Activated CD8-positive, alpha-beta T cell treated with anti-CD3 and anti-CD28 coated beads, Interleukin-2, amount 10 ng/mL, durations not matched to agents 7 days and 5 days (primary cell): ENCODE measurements at regions not wholly inside any gene's neighbourhood (a gene's known extent, or its start where the extent isn't known, plus 50 kb on each side); places are given as distances from the start of the nearest gene placed in this dataset.
A peak's percentile ranks its signal among the peaks of the same experiment; 100 is the strongest.
"Not testable (repeated sequence)": the region's sequence is repeated elsewhere in the genome, so short reads cannot be mapped to it uniquely, and the experiment has no call there.

Experiments
- ATAC-seq: fragments of 150-1000 bp; cut with Tn5 transposase; one replicate; pipeline ENCODE4 v1.10.0; 2021; ENCODE audit warnings: moderate library complexity
- CTCF ChIA-PET: fragments of 350-600 bp; sonication (Branson Sonifier 250); formaldehyde crosslinking; loops from one replicate; lab custom pipeline; 2021; ENCODE audit warnings: antibody characterized with exemption; lab: Charles Lee
- POLR2A ChIA-PET: fragments of 350-600 bp; sonication (Branson Sonifier 250); formaldehyde crosslinking; loops from one replicate; lab custom pipeline; 2021; ENCODE audit warnings: antibody characterized with exemption; lab: Charles Lee
- DNase-seq: peaks from one replicate; pipeline ENCODE4 v3.0.0-alpha.2; 2020
- H3K27ac Mint-ChIP-seq: one replicate; pipeline ENCODE4 v1.8.0; 2021; ENCODE audit warnings: mild to moderate bottlenecking, mixed read lengths
- H3K27me3 Mint-ChIP-seq: one replicate; pipeline ENCODE4 v1.8.0; 2021; ENCODE audit warnings: low read depth, mixed read lengths
- H3K36me3 Mint-ChIP-seq: one replicate; pipeline ENCODE4 v1.8.0; 2021; ENCODE audit warnings: low read depth, mixed read lengths
- H3K4me1 Mint-ChIP-seq: one replicate; pipeline ENCODE4 v1.8.0; 2021; ENCODE audit warnings: low read depth, mixed read lengths
- H3K4me3 Mint-ChIP-seq: one replicate; pipeline ENCODE4 v1.8.0; 2021; ENCODE audit warnings: mild to moderate bottlenecking, mixed read lengths
- H3K9me3 Mint-ChIP-seq: one replicate; pipeline ENCODE4 v1.8.0; 2022; ENCODE audit warnings: mixed read lengths; ENCODE audit not compliant: insufficient read depth

- ATAC-seq, H3K27me3 Mint-ChIP-seq, H3K4me1 Mint-ChIP-seq, H3K4me3 Mint-ChIP-seq, CTCF ChIA-PET, H3K36me3 Mint-ChIP-seq, DNase-seq, H3K9me3 Mint-ChIP-seq, H3K27ac Mint-ChIP-seq, POLR2A ChIA-PET: not testable (repeated sequence)
Observed at GRCh38 chr21:36621794-36622193, 77.1 kb upstream of the SIM2 start.

- no peak overlapping the region for H3K4me3 Mint-ChIP-seq
- DNase-seq (no peak), ATAC-seq (no peak)
- peaks cover 8% of the 10 kb centered on the region for H3K9me3 Mint-ChIP-seq
- ChIA-PET POLR2A (no interaction called here), CTCF (no interaction called here)
- H3K27ac Mint-ChIP-seq, result no peak overlapping the region
- H3K4me1 Mint-ChIP-seq, result no peaks in the 10 kb centered on the region
- no peaks in the 10 kb centered on the region for H3K36me3 Mint-ChIP-seq
- H3K27me3 Mint-ChIP-seq, result no peaks in the 10 kb centered on the region
Observed at GRCh38 chr21:36624105-36624504, 74.8 kb upstream of the SIM2 start.

- H3K4me1 Mint-ChIP-seq, result no peaks in the 10 kb centered on the region
- DNase-seq (no peak), ATAC-seq (no peak)
- POLR2A ChIA-PET, result no interaction called here
- H3K9me3 Mint-ChIP-seq, result peaks cover 8% of the 10 kb centered on the region
- H3K27ac Mint-ChIP-seq, result no peak overlapping the region
- H3K4me3 Mint-ChIP-seq, result no peak overlapping the region
- no peaks in the 10 kb centered on the region for H3K36me3 Mint-ChIP-seq
- peaks cover 2% of the 10 kb centered on the region for H3K27me3 Mint-ChIP-seq
- CTCF ChIA-PET, result no interaction called here
Observed at GRCh38 chr21:36626791-36627190, 72.1 kb upstream of the SIM2 start.

- no peak for ATAC-seq
- Mint-ChIP-seq H3K27me3 (peaks cover 2% of the 10 kb centered on the region), H3K4me3 (no peak overlapping the region), H3K36me3 (no peaks in the 10 kb centered on the region), H3K9me3 (peaks cover 8% of the 10 kb centered on the region), H3K27ac (no peak overlapping the region), H3K4me1 (no peaks in the 10 kb centered on the region)
- ChIA-PET POLR2A (no interaction called here), CTCF (no interaction called here)
- DNase-seq, result no peak
Observed at GRCh38 chr21:36627242-36627641, 71.7 kb upstream of the SIM2 start.

GRCh38 chr21:36628106-36628505 lies 70.8 kb upstream of the SIM2 start:
- ChIA-PET CTCF (no interaction called here), POLR2A (no interaction called here)
- H3K36me3 Mint-ChIP-seq, result no peaks in the 10 kb centered on the region
- peaks cover 8% of the 10 kb centered on the region for H3K9me3 Mint-ChIP-seq
- H3K4me1 Mint-ChIP-seq, result no peaks in the 10 kb centered on the region
- H3K27me3 Mint-ChIP-seq, result peaks cover 2% of the 10 kb centered on the region
- H3K4me3 Mint-ChIP-seq, result no peak overlapping the region
- no peak for ATAC-seq
- H3K27ac Mint-ChIP-seq, result no peak overlapping the region
- no peak for DNase-seq

GRCh38 chr21:36628761-36629460 lies 70.0 kb upstream of the SIM2 start:
- ATAC-seq (no peak), DNase-seq (no peak)
- H3K36me3 Mint-ChIP-seq, result no peaks in the 10 kb centered on the region
- H3K4me1 Mint-ChIP-seq, result no peaks in the 10 kb centered on the region
- no peak overlapping the region for H3K4me3 Mint-ChIP-seq
- peaks cover 4% of the 10 kb centered on the region for H3K9me3 Mint-ChIP-seq
- CTCF ChIA-PET, result no interaction called here
- H3K27ac Mint-ChIP-seq, result no peak overlapping the region
- H3K27me3 Mint-ChIP-seq, result peaks cover 2% of the 10 kb centered on the region
- POLR2A ChIA-PET, result no interaction called here

GRCh38 chr21:36630485-36631206 lies 68.3 kb upstream of the SIM2 start:
- Mint-ChIP-seq H3K4me1 (no peaks in the 10 kb centered on the region), H3K27me3 (peaks cover 2% of the 10 kb centered on the region), H3K9me3 (no peaks in the 10 kb centered on the region), H3K36me3 (no peaks in the 10 kb centered on the region), H3K27ac (no peak overlapping the region), H3K4me3 (no peak overlapping the region)
- ChIA-PET CTCF (interaction anchor here (0.7 to 2.0 kb wide), 38 partner anchors 9 to 379 kb away, joined by 3 to 24 read pairs (median 3); partner anchors contain the start of gene RIPPLY3), POLR2A (interaction anchor here (0.6 kb wide), 1 partner anchor 72 kb away, joined by 3 read pairs; no protein-coding TSS in a partner anchor)
- ATAC-seq (no peak), DNase-seq (peak; percentile 71)

GRCh38 chr21:36636016-36636415 lies 62.9 kb upstream of the SIM2 start:
- Mint-ChIP-seq H3K4me1 (peaks cover 5% of the 10 kb centered on the region), H3K27me3 (peaks cover 5% of the 10 kb centered on the region), H3K9me3 (no peaks in the 10 kb centered on the region), H3K36me3 (no peaks in the 10 kb centered on the region), H3K27ac (no peak overlapping the region), H3K4me3 (no peak overlapping the region)
- CTCF ChIA-PET, result interaction anchor here (0.7 kb wide), 1 partner anchor 288 kb away, joined by 3 read pairs; no protein-coding TSS in a partner anchor
- POLR2A ChIA-PET, result no interaction called here
- DNase-seq (no peak), ATAC-seq (no peak)

GRCh38 chr21:36636439-36636838 lies 62.5 kb upstream of the SIM2 start:
- Mint-ChIP-seq H3K36me3 (no peaks in the 10 kb centered on the region), H3K4me3 (no peak overlapping the region), H3K4me1 (peaks cover 5% of the 10 kb centered on the region), H3K9me3 (no peaks in the 10 kb centered on the region), H3K27me3 (peaks cover 3% of the 10 kb centered on the region), H3K27ac (no peak overlapping the region)
- no peak for DNase-seq
- ChIA-PET CTCF (interaction anchor here (0.7 kb wide), 1 partner anchor 287 kb away, joined by 3 read pairs; no protein-coding TSS in a partner anchor), POLR2A (no interaction called here)
- no peak for ATAC-seq

GRCh38 chr21:36639769-36640168 lies 59.1 kb upstream of the SIM2 start:
- DNase-seq (no peak), ATAC-seq (no peak)
- no peak overlapping the region for H3K4me3 Mint-ChIP-seq
- no peaks in the 10 kb centered on the region for H3K9me3 Mint-ChIP-seq
- peaks cover 5% of the 10 kb centered on the region for H3K4me1 Mint-ChIP-seq
- H3K27ac Mint-ChIP-seq, result no peak overlapping the region
- peaks cover 3% of the 10 kb centered on the region for H3K27me3 Mint-ChIP-seq
- POLR2A ChIA-PET, result no interaction called here
- CTCF ChIA-PET, result interaction anchor here (1.9 kb wide), 1 partner anchor 9 kb away, joined by 9 read pairs; no protein-coding TSS in a partner anchor
- no peaks in the 10 kb centered on the region for H3K36me3 Mint-ChIP-seq

- no peaks in the 10 kb centered on the region for H3K36me3 Mint-ChIP-seq
- DNase-seq, result no peak
- peaks cover 5% of the 10 kb centered on the region for H3K4me1 Mint-ChIP-seq
- H3K27ac Mint-ChIP-seq, result no peak overlapping the region
- ChIA-PET CTCF (interaction anchor here (1.9 kb wide), 1 partner anchor 9 kb away, joined by 9 read pairs; no protein-coding TSS in a partner anchor), POLR2A (no interaction called here)
- peaks cover 3% of the 10 kb centered on the region for H3K27me3 Mint-ChIP-seq
- no peak for ATAC-seq
- H3K4me3 Mint-ChIP-seq, result no peak overlapping the region
- H3K9me3 Mint-ChIP-seq, result no peaks in the 10 kb centered on the region
Observed at GRCh38 chr21:36640174-36640720, 58.7 kb upstream of the SIM2 start.

- ChIA-PET CTCF (no interaction called here), POLR2A (no interaction called here)
- ATAC-seq (no peak), DNase-seq (no peak)
- Mint-ChIP-seq H3K27me3 (peaks cover 3% of the 10 kb centered on the region), H3K4me3 (no peak overlapping the region), H3K27ac (no peak overlapping the region), H3K36me3 (no peaks in the 10 kb centered on the region), H3K4me1 (peaks cover 5% of the 10 kb centered on the region), H3K9me3 (no peaks in the 10 kb centered on the region)
Observed at GRCh38 chr21:36640721-36641244, 58.1 kb upstream of the SIM2 start.
